HUES64 (cell line): ENCODE measurements at regions not wholly inside any gene's neighbourhood (a gene's known extent, or its start where the extent isn't known, plus 50 kb on each side); places are given as distances from the start of the nearest gene placed in this dataset.

ENCODE experiments used
- H3K27ac ChIP-seq: 2 replicates; pipeline ENCODE4 v1.7.0; 2013; ENCODE audit warnings: low read depth, low read length, inconsistent platforms
- H3K27me3 ChIP-seq: 2 replicates; pipeline ENCODE4 v1.6.1; 2013; ENCODE audit warnings: mild to moderate bottlenecking, low read length; ENCODE audit not compliant: insufficient read depth
- H3K36me3 ChIP-seq: 2 replicates; pipeline ENCODE4 v1.6.1; 2013; ENCODE audit warnings: mild to moderate bottlenecking, low read length; ENCODE audit not compliant: insufficient read depth
- H3K4me1 ChIP-seq: 2 replicates; pipeline ENCODE4 v1.6.1; 2013; ENCODE audit warnings: mild to moderate bottlenecking, low read length, moderate library complexity; ENCODE audit not compliant: insufficient read depth
- H3K4me3 ChIP-seq: 2 replicates; pipeline ENCODE4 v1.5.1; 2013; ENCODE audit warnings: mild to moderate bottlenecking, low read length, moderate library complexity
- H3K9ac ChIP-seq: 2 replicates; pipeline ENCODE4 v1.6.1; 2013; ENCODE audit warnings: mild to moderate bottlenecking, low read depth, low read length
- H3K9me3 ChIP-seq: 2 replicates; pipeline ENCODE4 v1.6.1; 2013; ENCODE audit warnings: low read depth, low read length; ENCODE audit not compliant: insufficient read depth
- WGBS: fragments of 150-250, 120-280 bp; methylation state at CpG from one replicate; pipeline ENCODE4 v1.1.7; 2013; ENCODE audit warnings: missing lambda C conversion rate; 5-methylcytosine and 5-hydroxymethylcytosine counted together

DNA sequence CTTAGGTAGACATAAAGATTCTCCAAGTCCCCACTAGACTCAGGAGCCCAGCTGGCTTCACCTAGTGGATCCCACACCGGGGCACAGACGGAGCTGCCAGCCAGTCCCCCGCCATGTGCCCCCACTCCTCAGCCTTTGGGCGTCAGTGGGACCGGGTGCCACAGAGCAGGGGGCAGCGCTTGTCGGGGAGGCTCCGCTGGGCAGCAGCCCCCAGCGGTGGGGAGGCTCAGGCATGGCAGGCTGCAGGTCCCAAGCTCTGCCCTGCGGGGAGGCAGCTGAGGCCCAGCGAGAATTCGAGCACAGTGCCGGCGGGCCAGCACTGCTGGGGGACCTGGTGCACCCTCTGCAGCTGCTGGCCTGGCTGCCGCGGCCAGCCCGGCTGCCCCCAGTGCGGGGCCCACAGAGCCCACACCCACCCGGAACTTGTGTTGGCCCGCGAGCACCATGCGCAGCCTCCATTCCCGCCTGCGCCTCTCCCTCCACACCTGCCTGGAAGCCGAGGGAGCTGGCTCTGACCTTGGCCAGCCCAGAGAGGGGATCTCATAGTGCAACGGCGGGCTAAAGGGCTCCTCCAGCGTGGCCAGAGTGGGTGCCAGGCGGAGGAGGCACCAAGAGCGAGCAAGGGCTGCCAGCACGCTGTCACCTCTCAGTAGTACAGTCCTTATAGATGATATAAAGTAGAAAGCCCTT lies 390.7 kb downstream of the PLK2 start:
- 89% methylated on average over 31 of the region's 31 CpGs for WGBS
- H3K9ac ChIP-seq, result no peak overlapping the region
- peaks cover 4% of the 10 kb centered on the region for H3K4me1 ChIP-seq
- no peaks in the 10 kb centered on the region for H3K36me3 ChIP-seq
- no peak overlapping the region for H3K27ac ChIP-seq
- no peaks in the 10 kb centered on the region for H3K9me3 ChIP-seq
- H3K4me3 ChIP-seq, result no peak overlapping the region
- no peaks in the 10 kb centered on the region for H3K27me3 ChIP-seq

DNA sequence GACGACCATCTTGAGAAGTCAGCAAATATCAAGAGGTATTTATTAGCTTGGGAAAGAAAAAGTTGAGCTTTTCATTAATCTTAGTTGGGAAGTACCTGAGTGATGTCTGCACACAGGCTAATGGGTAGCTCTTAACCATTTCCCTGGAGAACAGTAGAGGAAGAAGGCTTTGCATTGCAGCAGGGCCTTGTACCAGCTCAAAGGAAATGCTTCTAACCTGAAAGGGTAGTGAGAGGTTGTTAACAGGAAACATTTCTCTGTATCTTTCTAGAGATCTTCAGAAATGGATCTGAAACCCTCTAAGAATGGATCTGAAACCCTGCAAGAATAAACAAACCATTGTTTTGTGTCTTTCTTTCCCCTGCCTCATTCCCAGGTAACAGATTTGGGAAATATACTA lies 393.3 kb downstream of the PLK2 start:
- Histone ChIP-seq H3K4me3 (no peak overlapping the region), H3K4me1 (no peaks in the 10 kb centered on the region; the same call in 1 of the 2 replicates), H3K27ac (no peak overlapping the region), H3K27me3 (no peaks in the 10 kb centered on the region), H3K36me3 (no peaks in the 10 kb centered on the region), H3K9ac (no peak overlapping the region), H3K9me3 (no peaks in the 10 kb centered on the region)
- 98% methylated on average over 1 of the region's 1 CpG for WGBS

DNA sequence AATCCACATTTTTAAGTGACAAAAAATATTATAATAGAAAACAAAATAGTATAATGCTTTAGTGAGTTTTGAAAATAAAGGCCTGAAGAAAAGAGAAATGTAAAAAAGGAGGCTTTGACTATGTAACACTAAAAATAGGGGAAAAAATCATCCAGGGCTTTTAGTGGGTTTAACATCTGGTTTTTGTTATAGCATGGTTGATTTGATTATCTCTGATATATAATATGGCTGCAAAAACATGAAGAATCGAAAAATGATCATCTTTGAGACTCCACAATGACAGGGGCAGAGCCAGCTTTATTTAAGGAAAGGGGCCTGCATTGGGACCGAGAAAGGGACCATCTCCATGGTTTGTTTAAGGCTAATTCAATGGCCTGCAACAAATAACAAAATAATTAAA lies 393.8 kb downstream of the PLK2 start:
- Histone ChIP-seq H3K36me3 (no peaks in the 10 kb centered on the region), H3K9me3 (no peaks in the 10 kb centered on the region), H3K4me3 (no peak overlapping the region), H3K27me3 (no peaks in the 10 kb centered on the region), H3K27ac (no peak overlapping the region), H3K9ac (no peak overlapping the region), H3K4me1 (peaks cover 4% of the 10 kb centered on the region; the same call in 1 of the 2 replicates)
- WGBS, result 97% methylated on average over 2 of the region's 2 CpGs

DNA sequence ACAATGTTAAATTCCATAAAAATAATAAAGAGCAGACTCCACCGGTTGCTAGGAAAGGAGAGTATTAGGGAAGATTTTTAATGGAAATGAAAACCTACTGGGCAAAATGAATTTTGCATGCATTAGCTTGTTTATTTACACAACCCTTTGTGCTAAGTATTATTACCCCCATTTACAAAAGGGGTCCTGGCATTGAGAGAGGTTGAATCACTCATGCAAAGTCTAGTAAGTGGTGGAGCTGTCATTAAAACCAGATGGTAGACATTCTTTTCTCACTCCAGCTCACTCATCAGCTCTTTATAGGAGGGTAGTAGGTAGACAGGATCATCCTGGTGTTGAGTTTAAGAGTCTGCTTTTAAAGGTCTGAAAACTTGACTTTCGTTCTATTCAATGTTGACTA lies 395.1 kb downstream of the PLK2 start:
- no peak overlapping the region for H3K27ac ChIP-seq
- peaks cover 5% of the 10 kb centered on the region; the same call in 1 of the 2 replicates for H3K4me1 ChIP-seq
- H3K9ac ChIP-seq, result no peak overlapping the region
- H3K27me3 ChIP-seq, result no peaks in the 10 kb centered on the region
- H3K36me3 ChIP-seq, result no peaks in the 10 kb centered on the region
- no peaks in the 10 kb centered on the region for H3K9me3 ChIP-seq
- H3K4me3 ChIP-seq, result no peak overlapping the region
- WGBS, result no CpG with 5 or more reads among the region's 2 CpGs

DNA sequence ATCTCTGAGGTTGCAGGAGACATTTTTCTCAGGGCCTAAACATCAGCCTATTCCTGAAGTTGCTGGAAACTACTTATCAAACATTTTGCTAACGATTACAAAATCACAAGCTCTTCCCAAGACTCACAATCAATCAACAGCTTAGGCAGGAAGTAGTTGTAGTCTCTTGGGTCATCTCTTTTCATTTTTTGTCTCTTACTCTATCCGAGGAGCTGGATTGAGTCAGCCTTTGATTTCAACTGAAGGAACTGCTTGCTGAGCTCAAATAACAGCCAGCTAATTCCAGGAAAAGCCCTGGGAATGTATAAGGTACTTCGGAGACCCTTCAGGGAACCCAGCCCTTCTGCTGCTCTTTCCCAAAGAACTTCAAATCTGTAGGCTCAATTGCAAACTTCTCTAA lies 398.9 kb downstream of the PLK2 start:
- H3K9ac ChIP-seq, result no peak overlapping the region
- H3K4me1 ChIP-seq, result peaks cover 5% of the 10 kb centered on the region; the same call in 1 of the 2 replicates
- no peaks in the 10 kb centered on the region for H3K9me3 ChIP-seq
- no peak overlapping the region for H3K4me3 ChIP-seq
- no peaks in the 10 kb centered on the region for H3K36me3 ChIP-seq
- no peak overlapping the region for H3K27ac ChIP-seq
- WGBS, result 88% methylated on average over 3 of the region's 3 CpGs
- H3K27me3 ChIP-seq, result no peaks in the 10 kb centered on the region

DNA sequence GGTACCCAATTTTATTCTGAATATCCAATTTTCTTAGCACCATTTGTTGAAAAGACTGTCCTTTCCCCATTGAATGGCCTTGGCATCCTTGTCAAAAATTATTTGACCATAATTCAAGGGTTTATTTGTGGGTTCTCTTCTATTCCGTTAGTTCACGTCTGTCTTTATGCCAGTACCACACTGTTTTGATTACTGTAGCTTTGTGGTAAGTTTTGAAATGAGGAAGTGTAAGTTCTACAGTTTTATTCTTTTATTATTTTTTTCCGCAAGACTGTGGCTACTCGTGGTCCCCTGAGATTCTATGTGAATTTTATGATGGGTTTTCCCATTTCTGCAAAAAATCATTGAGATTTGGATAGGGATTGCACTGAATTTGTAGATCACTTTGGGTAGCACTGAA lies 402.6 kb downstream of the PLK2 start:
- Histone ChIP-seq H3K27me3 (no peaks in the 10 kb centered on the region), H3K4me1 (0 out of 2 replicates have a peak, but pooled peaks cover 5% of the 10 kb centered on the region), H3K36me3 (no peaks in the 10 kb centered on the region), H3K9ac (no peak overlapping the region), H3K4me3 (no peak overlapping the region), H3K27ac (no peak overlapping the region), H3K9me3 (no peaks in the 10 kb centered on the region)
- WGBS, result 99% methylated on average over 4 of the region's 4 CpGs

- H3K4me1 ChIP-seq, result 0 out of 2 replicates have a peak, but pooled peaks cover 5% of the 10 kb centered on the region
- H3K9me3 ChIP-seq, result no peaks in the 10 kb centered on the region
- no peaks in the 10 kb centered on the region for H3K36me3 ChIP-seq
- no peak overlapping the region for H3K9ac ChIP-seq
- 100% methylated on average over 1 of the region's 1 CpG for WGBS
- no peak overlapping the region for H3K27ac ChIP-seq
- H3K27me3 ChIP-seq, result no peaks in the 10 kb centered on the region
- no peak overlapping the region for H3K4me3 ChIP-seq
Observed at GRCh38 chr5:58056546-58056945, 403.3 kb downstream of the PLK2 start.

DNA sequence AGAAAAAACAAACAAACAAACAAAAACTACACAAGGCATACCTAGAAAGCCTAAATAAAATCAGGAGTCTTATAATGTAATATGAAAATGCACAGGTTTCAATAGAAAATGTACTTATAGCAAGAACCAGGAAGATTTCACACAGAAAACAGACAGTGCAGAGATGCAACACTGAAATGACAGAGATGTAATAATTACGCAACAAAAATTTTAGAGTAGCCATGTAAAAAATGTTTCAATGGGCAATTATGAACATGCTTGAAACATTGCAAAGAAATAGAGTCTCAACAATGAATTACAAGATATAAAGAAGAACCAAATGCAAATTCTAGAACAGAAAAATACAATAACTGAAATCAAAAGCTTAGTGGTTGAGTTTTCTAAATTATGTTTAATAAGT lies 405.9 kb downstream of the PLK2 start:
- H3K4me3 ChIP-seq, result no peak overlapping the region
- H3K27ac ChIP-seq, result no peak overlapping the region
- H3K9ac ChIP-seq, result no peak overlapping the region
- no peaks in the 10 kb centered on the region for H3K4me1 ChIP-seq
- H3K36me3 ChIP-seq, result no peaks in the 10 kb centered on the region
- 100% methylated on average over 1 of the region's 1 CpG for WGBS
- no peaks in the 10 kb centered on the region for H3K27me3 ChIP-seq
- no peaks in the 10 kb centered on the region for H3K9me3 ChIP-seq

DNA sequence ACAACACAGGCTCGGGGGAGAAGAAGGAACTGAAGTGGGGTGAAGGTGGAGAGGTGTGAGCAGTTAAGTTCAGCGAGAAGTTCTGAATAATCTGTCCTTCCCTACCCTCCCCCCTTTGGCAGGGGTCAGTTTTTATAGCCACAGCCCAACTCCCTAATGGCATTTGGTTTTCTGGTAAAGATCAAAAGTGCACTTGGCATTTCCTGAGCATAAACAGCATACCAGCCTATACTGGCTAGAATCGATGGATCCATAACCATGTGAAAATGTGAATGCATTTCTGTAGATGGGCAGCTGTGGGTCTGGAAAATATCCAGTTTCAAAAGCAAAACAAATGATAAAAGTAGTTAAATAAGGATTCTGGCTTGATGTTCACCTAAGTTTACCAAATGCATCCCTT lies 410.9 kb downstream of the PLK2 start:
- WGBS, result 100% methylated on average over 1 of the region's 3 CpGs
- no peak overlapping the region for H3K4me3 ChIP-seq
- H3K9me3 ChIP-seq, result no peaks in the 10 kb centered on the region
- no peaks in the 10 kb centered on the region for H3K4me1 ChIP-seq
- no peaks in the 10 kb centered on the region for H3K36me3 ChIP-seq
- no peak overlapping the region for H3K9ac ChIP-seq
- no peak overlapping the region for H3K27ac ChIP-seq
- H3K27me3 ChIP-seq, result no peaks in the 10 kb centered on the region

GRCh38 chr5:58048185-58048925 lies 411.5 kb downstream of the PLK2 start:
- H3K9me3 ChIP-seq, result no peaks in the 10 kb centered on the region
- 92% methylated on average over 1 of the region's 4 CpGs for WGBS
- no peaks in the 10 kb centered on the region for H3K4me1 ChIP-seq
- H3K4me3 ChIP-seq, result no peak overlapping the region
- H3K27me3 ChIP-seq, result no peaks in the 10 kb centered on the region
- H3K9ac ChIP-seq, result no peak overlapping the region
- H3K36me3 ChIP-seq, result no peaks in the 10 kb centered on the region
- no peak overlapping the region for H3K27ac ChIP-seq

GRCh38 chr5:58046371-58046770 lies 413.5 kb downstream of the PLK2 start:
- 96% methylated on average over 1 of the region's 1 CpG for WGBS

More at GRCh38 chr5:58046371-58046770, 413.5 kb downstream of the PLK2 start:
- Histone ChIP-seq H3K9ac (no peak overlapping the region), H3K27ac (no peak overlapping the region), H3K4me1 (no peaks in the 10 kb centered on the region), H3K4me3 (no peak overlapping the region), H3K9me3 (no peaks in the 10 kb centered on the region), H3K27me3 (no peaks in the 10 kb centered on the region), H3K36me3 (no peaks in the 10 kb centered on the region)
